IPS-20b (cell line): ENCODE measurements at regions not wholly inside any gene's neighbourhood (a gene's known extent, or its start where the extent isn't known, plus 50 kb on each side); places are given as distances from the start of the nearest gene placed in this dataset.

Experiments
- H3K27ac ChIP-seq: one replicate; pipeline ENCODE4 v1.5.1; 2013; ENCODE audit warnings: low read length
- H3K27me3 ChIP-seq: 2 replicates; pipeline ENCODE4 v1.6.1; 2013; ENCODE audit warnings: mild to moderate bottlenecking, low read length, inconsistent platforms; ENCODE audit not compliant: insufficient read depth
- H3K36me3 ChIP-seq: 2 replicates; pipeline ENCODE4 v1.6.1; 2013; ENCODE audit warnings: low read depth, mild to moderate bottlenecking, inconsistent platforms, low read length, moderate library complexity; ENCODE audit not compliant: insufficient read depth
- H3K4me1 ChIP-seq: 2 replicates; pipeline ENCODE4 v1.6.1; 2013; ENCODE audit warnings: mild to moderate bottlenecking, control low read depth, inconsistent platforms, low read length, moderate library complexity; ENCODE audit not compliant: insufficient read depth
- H3K4me3 ChIP-seq: 2 replicates; pipeline ENCODE4 v1.5.1; 2013; ENCODE audit warnings: mild to moderate bottlenecking, low read length, inconsistent platforms
- H3K9ac ChIP-seq: 2 replicates; pipeline ENCODE4 v1.6.1; 2013; ENCODE audit warnings: low read depth, mild to moderate bottlenecking, inconsistent platforms, low read length, moderate library complexity
- H3K9me3 ChIP-seq: 2 replicates; pipeline ENCODE4 v1.6.1; 2013; ENCODE audit warnings: mild to moderate bottlenecking, low read depth, low read length, inconsistent platforms; ENCODE audit not compliant: insufficient read depth

DNA sequence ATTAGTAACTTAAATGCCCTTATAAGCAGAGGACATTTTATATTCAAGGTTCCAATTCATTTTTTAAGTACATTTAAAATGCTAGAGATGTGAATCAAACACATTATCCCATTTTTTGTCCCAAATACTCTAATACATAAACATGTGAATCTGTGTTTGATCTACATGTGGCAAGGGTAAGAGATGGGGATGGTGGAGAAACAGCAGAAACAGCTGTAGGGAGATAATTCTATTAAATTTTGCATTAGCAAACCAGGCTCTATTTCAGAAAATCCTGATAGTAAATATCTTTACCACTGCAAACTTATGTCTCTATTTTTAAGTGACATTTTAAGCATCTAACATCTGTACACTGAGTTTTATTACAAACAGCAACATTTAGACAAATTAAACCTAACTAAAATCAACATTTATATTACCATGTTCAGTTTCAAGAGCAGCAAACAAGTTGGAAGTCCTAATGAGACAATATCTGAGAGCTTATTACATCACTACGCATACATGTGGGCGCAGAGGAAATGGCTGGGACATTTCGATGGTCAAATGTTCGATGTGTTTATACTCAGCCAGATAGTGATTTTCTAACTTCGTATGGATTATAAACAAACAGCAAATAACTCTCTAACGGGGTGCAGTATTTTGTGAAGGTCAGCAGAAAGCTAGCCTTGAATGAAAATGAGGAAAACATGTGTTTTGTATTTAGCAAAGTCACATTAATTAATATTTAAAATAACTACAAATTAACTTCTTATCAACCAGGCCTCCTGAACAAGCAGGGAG lies 165.1 kb downstream of the GJA1 start:
- H3K36me3 ChIP-seq, result no peaks in the 10 kb centered on the region
- no peaks in the 10 kb centered on the region for H3K27me3 ChIP-seq
- H3K4me3 ChIP-seq, result no peak overlapping the region

DNA sequence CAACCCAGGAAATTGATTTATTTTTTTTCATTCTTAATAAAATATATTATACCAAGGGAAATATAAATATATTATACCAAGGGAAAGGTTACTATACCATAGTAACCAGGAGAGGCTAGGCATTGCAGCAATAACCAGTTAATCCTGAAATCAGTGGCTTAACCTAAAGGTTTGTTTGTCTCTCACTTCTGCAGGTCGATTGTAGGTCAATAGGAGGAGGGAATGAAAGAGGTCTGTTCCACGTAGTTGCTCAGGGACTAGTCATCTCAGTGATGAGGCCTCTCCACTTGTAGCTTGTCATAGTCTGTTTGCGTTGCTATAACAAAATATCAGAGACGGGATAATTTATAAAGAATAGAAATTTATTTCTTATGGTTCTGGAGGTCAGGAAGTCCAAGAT lies 168.0 kb downstream of the GJA1 start:
- Histone ChIP-seq H3K4me1 (no peaks in the 10 kb centered on the region), H3K27ac (no peak overlapping the region), H3K4me3 (no peak overlapping the region), H3K36me3 (no peaks in the 10 kb centered on the region), H3K9me3 (no peaks in the 10 kb centered on the region), H3K9ac (no peak overlapping the region), H3K27me3 (no peaks in the 10 kb centered on the region)

More for the DNA sequence above, 165.1 kb downstream of the GJA1 start:
- no peaks in the 10 kb centered on the region for H3K9me3 ChIP-seq
- no peak overlapping the region for H3K27ac ChIP-seq
- no peaks in the 10 kb centered on the region for H3K4me1 ChIP-seq
- H3K9ac ChIP-seq, result no peak overlapping the region

DNA sequence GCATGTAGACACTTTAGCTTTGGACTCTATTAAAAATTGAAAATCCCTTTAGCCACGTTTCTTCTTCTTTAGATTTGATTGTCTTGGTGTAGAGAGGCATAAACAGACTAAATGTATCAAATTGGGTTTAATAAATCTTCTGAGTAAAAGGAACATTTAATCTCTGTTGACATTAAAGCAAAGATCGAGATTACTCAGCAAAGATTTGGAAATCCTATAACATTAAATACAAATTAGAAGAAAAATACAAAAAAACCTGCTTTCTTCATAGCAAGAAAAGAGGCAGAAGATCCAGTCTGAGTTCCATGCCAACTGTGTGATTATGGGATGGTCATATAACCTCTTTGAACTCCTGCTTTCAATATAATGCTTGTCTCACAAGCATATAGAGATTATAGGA lies 172.3 kb downstream of the GJA1 start:
- peaks cover 3% of the 10 kb centered on the region; the same call in 1 of the 2 replicates for H3K4me1 ChIP-seq
- H3K4me3 ChIP-seq, result no peak overlapping the region
- no peaks in the 10 kb centered on the region for H3K9me3 ChIP-seq
- H3K9ac ChIP-seq, result no peak overlapping the region
- no peaks in the 10 kb centered on the region for H3K27me3 ChIP-seq
- no peaks in the 10 kb centered on the region for H3K36me3 ChIP-seq
- no peak overlapping the region for H3K27ac ChIP-seq

DNA sequence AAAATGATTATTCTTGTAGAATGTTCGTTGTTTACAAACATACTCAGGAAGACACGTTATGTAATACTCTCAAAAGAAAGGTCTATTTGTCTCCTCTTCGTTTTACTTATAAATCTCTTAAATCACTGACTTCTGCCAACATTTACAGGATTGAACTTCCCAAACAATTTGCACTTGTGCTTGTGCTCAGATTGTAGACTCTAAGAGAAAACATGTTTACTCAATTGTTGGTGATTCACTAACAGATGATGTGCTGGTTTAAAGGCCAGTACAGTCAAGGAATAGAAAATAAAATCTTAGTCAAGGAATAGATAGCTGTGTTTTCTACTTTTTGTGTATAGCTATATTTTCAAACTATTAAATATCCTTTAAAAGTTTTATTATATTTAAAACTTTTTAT lies 172.8 kb downstream of the GJA1 start:
- Histone ChIP-seq H3K27me3 (no peaks in the 10 kb centered on the region), H3K9ac (no peak overlapping the region), H3K27ac (no peak overlapping the region), H3K36me3 (no peaks in the 10 kb centered on the region), H3K4me3 (no peak overlapping the region), H3K4me1 (peaks cover 6% of the 10 kb centered on the region; the same call in 1 of the 2 replicates), H3K9me3 (no peaks in the 10 kb centered on the region)

DNA sequence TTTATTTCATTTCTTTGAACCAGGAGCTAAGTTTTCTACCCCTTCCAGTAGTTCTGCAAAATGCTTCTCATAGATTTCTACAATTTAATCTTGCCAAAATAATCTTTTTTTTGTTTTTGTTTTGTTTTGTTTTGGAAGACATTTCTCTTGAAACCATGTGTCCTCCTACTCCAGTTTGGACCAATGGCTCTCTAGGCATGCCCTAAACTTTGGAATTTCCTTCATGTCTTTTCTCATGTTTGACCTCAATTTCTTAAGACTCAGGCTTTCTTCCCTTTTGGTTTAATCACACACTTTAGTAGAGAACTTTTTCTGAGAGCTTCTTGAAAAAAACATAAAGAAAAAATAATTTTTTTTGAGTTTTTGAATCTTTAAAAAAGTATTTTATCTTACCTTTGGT lies 173.8 kb downstream of the GJA1 start:
- H3K27me3 ChIP-seq, result no peaks in the 10 kb centered on the region
- H3K9me3 ChIP-seq, result no peaks in the 10 kb centered on the region
- no peaks in the 10 kb centered on the region for H3K36me3 ChIP-seq
- H3K4me3 ChIP-seq, result no peak overlapping the region
- peaks cover 6% of the 10 kb centered on the region; the same call in 1 of the 2 replicates for H3K4me1 ChIP-seq
- no peak overlapping the region for H3K9ac ChIP-seq
- no peak overlapping the region for H3K27ac ChIP-seq

DNA sequence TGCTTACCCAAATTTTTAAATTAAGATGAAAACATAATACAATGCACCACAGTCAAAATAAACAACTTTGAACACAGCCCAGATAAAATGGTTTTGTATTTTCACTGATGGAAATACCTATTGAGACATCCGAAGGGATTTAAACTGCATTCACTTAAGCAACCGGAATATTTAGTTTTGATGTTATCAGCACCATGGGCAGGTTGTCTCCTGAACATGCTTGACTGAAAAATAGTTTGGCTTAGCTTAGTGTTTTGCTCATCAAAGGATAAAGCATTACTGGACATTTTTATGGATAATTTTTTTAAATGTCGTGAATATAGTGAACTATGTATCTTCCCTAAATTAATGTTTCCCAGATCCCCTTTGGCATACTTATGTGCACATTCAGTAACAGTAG lies 177.5 kb downstream of the GJA1 start:
- H3K4me3 ChIP-seq, result no peak overlapping the region
- H3K36me3 ChIP-seq, result no peaks in the 10 kb centered on the region
- H3K4me1 ChIP-seq, result peaks cover 11% of the 10 kb centered on the region
- no peaks in the 10 kb centered on the region for H3K27me3 ChIP-seq
- H3K27ac ChIP-seq, result no peak overlapping the region
- no peaks in the 10 kb centered on the region for H3K9me3 ChIP-seq
- no peak overlapping the region for H3K9ac ChIP-seq

DNA sequence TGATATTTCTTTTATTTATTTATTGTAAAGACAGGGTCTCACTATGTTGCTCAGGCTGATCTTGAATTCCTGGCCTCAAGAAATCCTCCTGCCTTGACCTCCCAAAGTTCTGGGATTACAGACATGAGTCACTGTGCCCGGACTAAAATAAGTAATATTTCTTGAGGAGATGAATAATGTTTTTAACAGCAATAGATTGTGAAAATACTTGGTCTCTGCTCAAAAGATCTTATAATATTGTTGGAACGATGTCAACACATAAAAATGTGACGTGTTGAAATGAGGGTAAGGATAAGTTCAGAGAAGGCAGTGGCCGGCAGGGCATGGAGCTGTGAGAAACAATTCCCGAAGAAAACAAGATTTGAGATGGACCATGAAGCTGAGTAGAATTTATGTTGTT lies 178.7 kb downstream of the GJA1 start:
- Histone ChIP-seq H3K4me3 (no peak overlapping the region), H3K27ac (no peak overlapping the region), H3K9me3 (no peaks in the 10 kb centered on the region), H3K9ac (no peak overlapping the region), H3K36me3 (no peaks in the 10 kb centered on the region), H3K4me1 (peaks cover 21% of the 10 kb centered on the region), H3K27me3 (no peaks in the 10 kb centered on the region)

DNA sequence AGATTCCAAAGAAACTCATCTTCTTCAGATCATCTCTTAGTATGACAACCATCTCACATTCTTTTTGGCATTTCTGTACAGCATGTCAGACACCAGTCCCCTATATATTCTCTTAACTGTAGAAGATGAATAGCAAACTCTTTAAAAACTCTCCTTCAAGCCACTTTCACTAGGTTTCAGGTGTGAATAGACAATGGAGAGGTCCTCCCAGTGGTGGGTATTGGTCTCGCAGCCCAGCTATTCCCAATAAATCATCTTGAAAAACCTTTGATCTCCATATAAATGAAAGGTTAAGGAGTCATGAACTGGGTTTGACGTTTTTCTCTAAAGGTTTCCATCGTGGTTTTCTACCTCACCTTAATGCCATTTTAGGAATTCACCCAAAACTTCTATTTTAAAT lies 180.0 kb downstream of the GJA1 start:
- H3K36me3 ChIP-seq, result no peaks in the 10 kb centered on the region
- no peaks in the 10 kb centered on the region for H3K9me3 ChIP-seq
- no peak overlapping the region for H3K9ac ChIP-seq
- H3K27ac ChIP-seq, result no peak overlapping the region
- no peak overlapping the region for H3K4me3 ChIP-seq
- H3K4me1 ChIP-seq, result peaks cover 25% of the 10 kb centered on the region
- no peaks in the 10 kb centered on the region for H3K27me3 ChIP-seq

DNA sequence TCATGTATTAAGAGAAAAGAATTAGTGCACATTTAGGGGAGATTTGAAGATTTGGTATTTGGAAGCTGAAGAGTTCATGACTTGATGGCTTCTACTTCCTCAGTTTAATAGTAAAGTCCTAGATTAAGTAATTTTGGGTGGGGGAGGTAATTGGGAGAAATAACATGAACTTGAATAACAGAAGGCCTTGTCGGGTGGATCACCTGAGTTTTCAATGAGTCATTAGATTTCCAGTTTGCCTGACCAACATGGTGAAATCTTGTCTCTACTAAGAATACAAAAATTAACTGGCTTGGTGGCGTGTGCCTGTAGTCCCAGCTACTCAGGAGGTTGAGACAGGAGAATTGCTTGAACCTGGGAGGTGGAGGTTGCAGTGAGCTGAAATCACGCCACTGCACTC lies 181.0 kb downstream of the GJA1 start:
- Histone ChIP-seq H3K27me3 (no peaks in the 10 kb centered on the region), H3K36me3 (no peaks in the 10 kb centered on the region), H3K27ac (no peak overlapping the region), H3K9ac (no peak overlapping the region), H3K4me3 (no peak overlapping the region), H3K9me3 (no peaks in the 10 kb centered on the region), H3K4me1 (peaks cover 25% of the 10 kb centered on the region)

DNA sequence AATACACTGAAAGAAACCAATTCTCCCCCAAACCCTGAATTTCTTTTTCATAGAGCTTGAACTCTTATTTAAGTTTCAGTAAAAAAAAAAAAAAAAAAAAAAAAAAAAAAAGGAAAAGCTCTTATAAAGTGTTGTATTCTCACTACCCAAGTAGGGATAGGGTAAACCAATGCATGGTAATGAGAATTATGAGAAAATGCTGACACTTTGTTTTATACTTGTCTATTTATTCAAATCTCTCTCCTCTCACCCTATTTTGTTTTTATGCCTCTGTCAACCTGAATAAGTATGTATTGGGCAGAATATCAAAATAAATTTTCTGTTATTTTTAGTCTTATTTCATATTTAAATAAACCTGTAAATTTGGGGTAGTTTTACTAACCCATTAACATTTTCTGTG lies 181.9 kb downstream of the GJA1 start:
- Histone ChIP-seq H3K9ac (peak overlapping the region; percentile 12; the same call in 1 of the 2 replicates), H3K4me1 (peaks cover 25% of the 10 kb centered on the region), H3K27ac (no peak overlapping the region)

DNA sequence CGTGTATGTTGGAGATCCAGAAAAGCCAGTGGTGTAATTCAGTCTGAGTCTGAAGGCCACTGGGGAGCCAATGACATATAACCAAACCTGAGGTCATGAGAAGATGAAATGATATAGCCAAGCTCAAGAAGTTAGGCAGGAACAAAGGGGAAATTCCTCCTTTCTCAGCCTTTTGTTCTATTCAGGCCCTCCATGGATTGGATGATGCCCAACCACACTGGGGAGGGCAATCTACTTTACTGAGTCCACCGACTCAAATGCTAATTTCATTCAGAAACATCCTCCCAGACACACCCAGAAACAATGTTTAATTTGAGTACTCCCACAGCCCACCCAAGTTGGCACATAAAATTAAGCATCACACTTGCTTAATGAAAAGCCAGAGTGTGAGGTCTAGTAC lies 183.6 kb downstream of the GJA1 start:
- Histone ChIP-seq H3K9ac (peak overlapping the region; percentile 12; the same call in 1 of the 2 replicates), H3K36me3 (no peaks in the 10 kb centered on the region), H3K27me3 (no peaks in the 10 kb centered on the region), H3K27ac (no peak overlapping the region), H3K4me3 (peak overlapping the region; percentile 64), H3K4me1 (peaks cover 19% of the 10 kb centered on the region), H3K9me3 (no peaks in the 10 kb centered on the region)

More for the DNA sequence above, 181.9 kb downstream of the GJA1 start:
- no peak overlapping the region for H3K4me3 ChIP-seq
- no peaks in the 10 kb centered on the region for H3K36me3 ChIP-seq
- no peaks in the 10 kb centered on the region for H3K27me3 ChIP-seq
- no peaks in the 10 kb centered on the region for H3K9me3 ChIP-seq

DNA sequence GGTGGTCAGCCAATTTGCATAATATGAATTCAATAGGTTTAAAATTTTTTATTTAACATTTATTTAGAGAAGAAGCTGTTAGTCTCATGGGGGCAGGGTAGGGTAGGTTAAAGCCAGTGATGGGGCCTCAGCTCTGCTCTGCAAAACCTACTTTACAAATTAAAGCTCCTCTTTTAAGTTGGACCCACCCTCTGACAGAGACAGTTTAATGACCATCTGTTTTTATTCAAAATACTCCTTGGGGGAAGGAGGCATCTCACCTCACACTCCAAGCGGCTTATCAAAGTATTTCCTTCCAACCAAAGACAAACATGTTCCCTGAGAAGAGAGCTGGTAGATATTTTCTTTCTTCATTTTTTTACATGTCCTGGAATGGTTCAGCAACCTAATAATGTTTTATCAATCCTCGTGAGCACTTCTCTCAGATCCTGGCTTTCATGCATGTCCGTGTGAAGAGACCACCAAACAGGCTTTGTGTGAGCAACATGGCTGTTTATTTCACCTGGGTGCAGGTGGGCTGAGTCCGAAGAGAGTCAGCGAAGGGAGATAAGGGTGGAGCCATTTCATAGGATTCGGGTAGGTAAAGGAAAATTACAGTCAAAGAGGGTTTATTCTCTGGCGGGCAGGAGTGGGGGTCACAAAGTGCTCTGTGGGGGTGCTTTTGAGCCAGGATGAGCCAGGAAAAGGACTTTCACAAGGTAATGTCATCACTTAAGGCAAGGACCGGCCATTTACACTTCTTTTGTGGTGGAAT lies 184.7 kb downstream of the GJA1 start:
- H3K36me3 ChIP-seq, result no peaks in the 10 kb centered on the region
- peak overlapping the region; percentile 79 for H3K9ac ChIP-seq
- H3K4me1 ChIP-seq, result peaks cover 19% of the 10 kb centered on the region
- no peaks in the 10 kb centered on the region for H3K9me3 ChIP-seq
- peak overlapping the region; percentile 92 for H3K27ac ChIP-seq
- peak overlapping the region; percentile 64 for H3K4me3 ChIP-seq
- no peaks in the 10 kb centered on the region for H3K27me3 ChIP-seq
